Activated CD4-positive, alpha-beta T cell treated with anti-CD3 and anti-CD28 coated beads, Interleukin-2, Interleukin-6, amounts not matched to agents 100 ng/mL and 50 ng/mL, durations not matched to agents 16 hours and 8 hours (primary cell): ENCODE measurements at regions not wholly inside any gene's neighbourhood (a gene's known extent, or its start where the extent isn't known, plus 50 kb on each side); places are given as distances from the start of the nearest gene placed in this dataset.
A peak's percentile ranks its signal among the peaks of the same experiment; 100 is the strongest.
"Not testable (repeated sequence)": the region's sequence is repeated elsewhere in the genome, so short reads cannot be mapped to it uniquely, and the experiment has no call there.

Experiments
- DNase-seq: peaks from one replicate; pipeline ENCODE4 v3.0.0-alpha.2; 2020

GRCh38 chr9:99490729-99491128 is 268.6 kb downstream of the SEC61B start:
- no peak for DNase-seq

- DNase-seq, result no peak
Observed at GRCh38 chr9:99491408-99492158, 269.5 kb downstream of the SEC61B start.

GRCh38 chr9:99497641-99498040 is 275.6 kb downstream of the SEC61B start:
- no peak for DNase-seq

GRCh38 chr9:99498979-99499378 is 276.9 kb downstream of the SEC61B start:
- not testable (repeated sequence) for DNase-seq

- DNase-seq, result no peak
Observed at GRCh38 chr9:99505936-99506335, 283.9 kb downstream of the SEC61B start.

GRCh38 chr9:99506747-99507348 is 284.8 kb downstream of the SEC61B start:
- DNase-seq, result no peak

GRCh38 chr9:99509065-99509745 is 287.1 kb downstream of the SEC61B start:
- no peak for DNase-seq

GRCh38 chr9:99509900-99510535 is 287.9 kb downstream of the SEC61B start:
- DNase-seq, result no peak

- DNase-seq, result no peak
Observed at GRCh38 chr9:99511723-99512122, 289.6 kb downstream of the SEC61B start.

GRCh38 chr9:99513441-99514112 is 291.5 kb downstream of the SEC61B start:
- no peak for DNase-seq

GRCh38 chr9:99515093-99515492 is 293.0 kb downstream of the SEC61B start:
- no peak for DNase-seq

- no peak for DNase-seq
Observed at GRCh38 chr9:99515895-99516656, 294.0 kb downstream of the SEC61B start.

GRCh38 chr9:99516657-99517049 is 294.6 kb downstream of the SEC61B start:
- DNase-seq, result peak; percentile 8

- DNase-seq, result no peak
Observed at GRCh38 chr9:99523838-99524237, 297.8 kb upstream of the NR4A3 start.

- DNase-seq, result no peak
Observed at GRCh38 chr9:99531313-99531712, 290.4 kb upstream of the NR4A3 start.

GRCh38 chr9:99533421-99533820 is 288.3 kb upstream of the NR4A3 start:
- no peak for DNase-seq

- DNase-seq, result no peak
Observed at GRCh38 chr9:99537996-99538395, 283.7 kb upstream of the NR4A3 start.

- no peak for DNase-seq
Observed at GRCh38 chr9:99544526-99544925, 277.2 kb upstream of the NR4A3 start.

- no peak for DNase-seq
Observed at GRCh38 chr9:99549441-99549840, 272.2 kb upstream of the NR4A3 start.

GRCh38 chr9:99555792-99556191 is 265.9 kb upstream of the NR4A3 start:
- DNase-seq, result no peak

- DNase-seq, result no peak
Observed at GRCh38 chr9:99556998-99557397, 264.7 kb upstream of the NR4A3 start.

GRCh38 chr9:99557816-99558215 is 263.9 kb upstream of the NR4A3 start:
- no peak for DNase-seq
